COLO668 (cell line): ENCODE measurements at regions not wholly inside any gene's neighbourhood (a gene's known extent, or its start where the extent isn't known, plus 50 kb on each side); places are given as distances from the start of the nearest gene placed in this dataset.

Experiments used
- DNase-seq: peaks from one replicate; lab custom pipeline; 2025; ENCODE audit not compliant: unreplicated experiment; lab: John Stamatoyannopoulos, UW

- DNase-seq, result no peak
Measured at GRCh38 chr13:47190696-47191305, 293.9 kb upstream of the HTR2A start.

DNA sequence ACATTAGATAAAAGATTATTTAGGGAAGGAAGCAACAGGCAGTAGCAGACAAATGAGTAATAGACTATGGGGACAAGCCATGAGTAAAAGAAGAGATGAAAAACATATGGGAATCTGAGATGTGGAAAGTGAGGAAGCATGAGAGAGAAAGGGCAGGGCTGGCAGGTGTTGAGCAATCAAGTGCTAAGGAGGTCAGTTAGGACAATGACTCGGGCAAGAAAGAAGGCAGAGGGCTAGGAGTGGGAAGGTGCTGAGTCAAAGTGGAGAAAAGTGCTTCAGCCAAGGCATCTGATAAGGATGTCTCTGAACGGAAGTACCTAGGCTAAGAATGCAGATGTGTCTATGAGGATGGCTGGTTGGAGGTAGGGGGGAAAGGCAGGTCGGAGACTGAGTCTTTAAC is 291.9 kb upstream of the HTR2A start:
- no peak for DNase-seq

DNA sequence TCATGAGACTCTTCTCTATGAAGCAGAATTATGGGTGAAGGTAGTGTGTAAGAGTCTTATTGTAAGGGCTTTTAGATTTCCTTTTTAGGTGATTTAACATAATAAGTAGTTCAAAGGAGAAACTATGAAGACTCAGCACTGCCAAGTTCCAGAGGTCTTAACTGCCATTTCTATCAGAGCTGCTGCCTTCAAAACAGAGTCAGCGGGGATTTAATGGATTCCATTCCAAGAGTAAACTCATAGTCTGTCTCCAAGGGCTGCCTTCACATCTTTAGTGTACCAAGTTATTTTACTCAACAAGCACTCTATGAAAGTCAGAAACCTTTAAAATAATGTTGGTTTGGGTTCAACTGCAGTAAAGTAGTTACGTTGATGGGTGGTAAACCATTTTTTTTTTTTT is 289.6 kb upstream of the HTR2A start:
- no peak for DNase-seq

- DNase-seq, result no peak
Measured at GRCh38 chr13:47184321-47184720, 287.5 kb upstream of the HTR2A start.

- no peak for DNase-seq
Measured at GRCh38 chr13:47179321-47179720, 282.5 kb upstream of the HTR2A start.

DNA sequence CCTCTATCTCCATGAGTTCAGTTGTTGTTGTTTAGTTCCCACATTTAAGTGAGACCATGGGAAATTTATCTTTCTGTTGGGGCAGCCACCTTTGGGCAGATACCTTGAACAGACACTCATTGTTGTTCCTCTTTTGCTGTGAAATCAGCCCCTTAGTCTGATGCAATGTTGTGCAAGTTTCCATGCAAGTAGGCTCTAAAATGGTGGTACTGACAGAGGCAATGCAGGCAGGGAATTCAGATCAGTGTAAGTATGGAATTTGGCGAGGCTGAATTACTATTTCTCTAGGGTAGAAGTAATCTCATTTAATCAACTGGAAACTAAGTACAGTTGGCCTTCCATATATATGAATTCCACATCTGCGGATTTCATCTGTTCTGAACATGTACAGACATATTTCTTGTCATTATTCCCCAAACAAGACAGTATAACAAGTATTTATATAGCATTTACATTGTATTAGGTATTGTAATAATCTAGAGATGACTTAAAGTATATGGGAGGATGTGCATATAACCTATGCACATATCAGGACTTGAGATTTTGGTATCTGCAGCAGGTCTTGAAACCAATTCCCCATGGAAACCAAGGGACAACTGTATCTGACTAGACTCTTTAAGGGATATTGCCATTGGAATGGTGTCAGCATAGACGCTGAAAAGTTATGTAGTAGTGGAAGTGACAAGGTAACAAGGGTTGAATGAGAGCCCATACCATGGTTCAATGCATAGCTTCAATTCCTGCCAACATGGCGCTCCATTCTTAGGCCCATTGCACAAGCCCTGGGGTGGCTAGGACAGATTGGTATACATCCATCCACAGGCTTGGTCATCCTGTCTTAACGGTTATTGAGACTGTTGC is 281.5 kb upstream of the HTR2A start:
- no peak for DNase-seq

DNA sequence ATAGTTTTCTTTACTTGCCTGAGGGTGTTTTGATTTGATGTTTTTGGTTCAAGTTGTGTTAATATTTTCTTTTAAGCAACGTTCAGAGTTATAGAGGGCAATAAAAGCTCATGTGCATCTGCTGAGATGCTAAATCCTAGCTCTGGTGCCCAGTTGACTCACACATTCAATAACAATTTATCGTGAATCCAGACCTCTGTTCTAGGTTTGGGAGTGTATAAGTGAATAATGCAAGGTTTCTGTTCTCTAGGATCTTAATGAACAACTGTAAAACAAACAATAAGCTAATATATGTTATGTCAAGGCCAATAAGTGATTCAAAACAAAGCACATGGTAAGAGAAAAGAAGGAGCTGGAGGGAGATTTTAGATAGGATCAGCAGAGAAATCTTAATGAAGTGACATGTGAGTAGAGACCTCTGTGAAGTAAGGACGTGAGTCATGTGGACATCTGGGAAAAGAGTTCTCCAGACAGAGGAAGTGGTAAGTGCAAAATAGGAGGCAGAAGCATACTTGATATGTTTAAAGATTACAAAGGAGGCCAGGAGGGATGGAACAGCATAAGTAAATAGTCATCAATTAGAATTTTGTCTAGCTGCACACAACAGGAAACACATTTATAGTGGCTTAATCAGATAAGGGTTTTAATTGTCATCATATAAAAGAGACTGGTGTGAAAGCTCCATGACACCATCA is 278.5 kb upstream of the HTR2A start:
- DNase-seq, result no peak

- DNase-seq, result no peak
Measured at GRCh38 chr13:47170971-47171370, 274.1 kb upstream of the HTR2A start.

DNA sequence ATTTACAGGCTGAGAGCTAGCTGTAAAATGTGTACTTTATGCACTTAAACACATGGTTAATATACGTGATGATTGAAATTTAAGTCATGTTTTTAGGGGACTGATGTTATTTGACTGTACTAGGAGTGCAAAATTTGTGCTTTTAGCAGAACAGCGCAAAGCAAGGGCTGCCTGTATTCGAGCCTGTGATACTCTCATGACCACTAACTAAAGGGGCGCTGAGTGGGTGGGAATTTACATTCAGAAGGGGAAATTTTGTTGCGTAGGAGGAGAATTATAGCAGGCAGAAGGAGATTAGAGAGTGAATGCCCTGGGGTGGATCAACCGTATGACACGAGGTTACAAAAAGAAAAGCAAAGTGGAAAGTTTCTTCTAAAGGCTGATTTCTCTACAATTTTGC is 271.8 kb upstream of the HTR2A start:
- DNase-seq, result no peak

- DNase-seq, result no peak
Measured at GRCh38 chr13:47168066-47168465, 271.2 kb upstream of the HTR2A start.

DNA sequence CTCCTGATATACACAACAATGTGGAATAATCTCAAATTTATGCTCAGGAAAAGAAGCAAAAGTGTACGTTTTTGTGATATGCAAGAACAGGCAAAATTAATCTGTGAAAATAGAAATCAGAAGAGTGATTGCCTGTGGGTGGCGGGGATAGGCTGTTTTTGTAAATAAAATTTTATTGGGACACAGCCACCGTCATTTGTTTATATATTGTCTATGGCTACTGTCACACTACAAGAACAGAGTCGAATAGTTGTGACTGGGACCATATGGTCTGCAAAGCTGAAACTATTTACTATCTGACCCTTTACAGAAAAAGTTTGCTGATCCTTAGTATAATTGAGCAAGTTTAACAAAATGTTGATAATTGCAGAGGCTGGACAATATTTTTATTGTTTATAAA is 269.5 kb upstream of the HTR2A start:
- no peak for DNase-seq

- DNase-seq, result no peak
Measured at GRCh38 chr13:47159853-47160550, 263.1 kb upstream of the HTR2A start.

DNA sequence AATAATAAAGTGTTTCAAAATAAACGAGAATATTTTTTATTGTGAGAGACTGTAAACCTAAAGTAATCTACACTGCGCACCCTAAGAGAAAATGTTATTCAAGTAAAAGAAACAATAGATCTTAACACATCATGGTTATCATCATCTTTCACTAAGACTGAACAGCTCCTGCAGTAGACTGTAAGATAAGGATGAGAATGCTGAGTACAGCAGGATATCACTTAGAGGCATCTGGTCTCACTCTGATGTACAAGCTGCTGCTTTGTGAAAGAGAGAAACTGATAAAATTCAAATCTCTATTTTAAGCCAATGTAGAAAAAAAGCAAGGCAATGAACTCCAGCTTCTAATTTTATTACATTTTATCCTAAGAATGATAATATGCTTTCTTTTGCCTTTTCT is 261.7 kb upstream of the HTR2A start:
- DNase-seq, result no peak

GRCh38 chr13:47148543-47148942 is 251.7 kb upstream of the HTR2A start:
- DNase-seq, result no peak

GRCh38 chr13:47147812-47148119 is 250.9 kb upstream of the HTR2A start:
- DNase-seq, result no peak

DNA sequence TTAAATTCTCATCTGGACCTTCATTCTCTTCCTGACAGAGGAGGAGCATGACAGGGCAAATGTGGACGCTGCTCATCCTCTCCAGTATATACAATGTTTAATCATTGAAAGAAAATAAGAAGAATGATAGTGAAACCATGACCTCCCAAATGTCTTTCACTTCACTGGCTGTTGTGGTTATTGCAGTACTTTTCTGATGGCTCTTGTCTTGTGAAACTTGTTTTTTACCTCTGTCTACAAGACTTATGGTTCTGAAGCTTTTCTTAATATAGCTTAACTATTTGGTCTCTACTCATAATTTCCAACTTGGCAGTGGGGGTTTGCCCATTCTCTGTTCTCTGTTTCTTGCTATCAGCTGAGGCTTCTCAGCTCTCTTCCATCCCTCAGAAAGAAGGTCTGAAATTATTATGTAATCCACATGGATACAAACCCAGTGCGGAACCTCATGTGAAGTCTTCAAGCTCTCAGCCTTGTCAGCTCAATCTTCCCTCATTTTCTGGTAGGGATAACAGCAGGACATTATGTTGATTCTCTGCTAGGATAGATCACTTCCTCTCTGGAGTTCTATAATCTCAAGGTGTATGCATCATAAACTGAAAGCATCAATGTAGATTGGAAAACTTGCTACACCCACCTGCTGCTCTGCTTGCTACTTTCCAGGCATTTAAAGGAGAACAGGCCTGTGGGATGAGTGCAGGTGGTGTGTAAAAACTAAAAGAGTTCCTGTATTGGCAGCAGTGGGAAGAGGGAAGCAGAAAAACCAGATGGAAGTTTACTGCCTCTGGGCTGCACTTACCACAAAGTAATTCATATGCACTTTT is 250.3 kb upstream of the HTR2A start:
- DNase-seq, result no peak

DNA sequence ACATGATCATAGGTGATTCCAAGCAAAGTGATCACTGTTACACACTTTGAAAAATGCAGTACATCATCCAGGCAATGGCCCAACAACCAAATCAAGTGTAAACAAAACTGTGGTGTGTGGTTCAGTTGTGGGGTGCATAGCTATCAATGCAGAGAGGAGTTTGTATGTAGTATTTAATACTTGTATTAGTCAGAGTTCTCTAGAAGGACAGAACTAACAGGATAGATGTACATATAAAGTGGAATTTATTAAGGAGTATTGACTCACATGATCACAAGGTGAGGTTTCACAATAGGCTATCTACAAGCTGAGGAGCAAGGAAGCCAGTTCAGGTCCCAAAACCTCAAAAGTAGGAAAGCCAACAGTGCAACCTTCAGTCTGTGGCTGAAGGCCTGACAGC is 249.3 kb upstream of the HTR2A start:
- no peak for DNase-seq

DNA sequence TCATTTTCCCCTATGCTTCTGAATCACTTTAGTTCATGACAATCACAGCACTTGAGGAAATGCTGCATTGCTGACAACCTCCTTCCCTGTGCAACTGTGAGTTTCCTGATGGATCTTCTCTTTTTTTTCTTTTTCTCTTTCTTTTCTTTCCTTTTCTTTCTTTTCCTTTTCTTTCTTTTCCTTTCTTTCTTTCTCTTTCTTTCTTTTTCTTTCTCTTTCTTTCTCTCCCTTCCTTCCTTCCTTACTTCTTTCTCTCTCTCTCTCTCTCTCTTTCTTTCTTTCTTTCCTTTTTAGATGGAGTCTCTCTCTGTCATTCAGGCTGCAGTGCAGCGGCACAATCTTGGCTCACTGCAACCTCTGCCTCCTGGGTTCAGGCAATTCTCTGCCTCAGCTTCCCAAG is 247.9 kb upstream of the HTR2A start:
- no peak for DNase-seq

GRCh38 chr13:47142105-47142504 is 245.3 kb upstream of the HTR2A start:
- no peak for DNase-seq

- DNase-seq, result no peak
Measured at GRCh38 chr13:47139519-47139918, 242.7 kb upstream of the HTR2A start.

DNA sequence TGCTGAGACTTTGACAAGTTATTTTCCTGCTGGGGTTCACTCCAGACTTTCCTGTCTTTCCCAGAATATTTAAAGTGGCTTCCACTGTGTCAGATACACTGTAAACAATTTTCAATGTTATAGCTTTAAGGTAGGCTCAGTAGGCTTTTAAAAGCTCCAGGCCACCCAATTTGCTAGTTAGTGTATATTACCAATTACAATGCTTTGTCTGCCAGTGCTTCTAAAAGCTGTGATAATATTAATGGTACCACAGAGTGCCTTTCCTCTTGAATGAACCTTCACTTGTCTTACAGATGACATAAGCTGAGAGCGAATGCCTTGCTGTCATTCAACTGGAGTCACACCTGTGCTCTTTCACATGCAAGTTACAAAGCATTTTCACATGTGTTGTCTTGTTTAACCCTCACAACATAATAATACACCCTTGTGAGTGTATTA is 239.7 kb upstream of the HTR2A start:
- DNase-seq, result no peak
